ENCODE measurements at regions not wholly inside any gene's neighbourhood (a gene's known extent, or its start where the extent isn't known, plus 50 kb on each side); places are given as distances from the start of the nearest gene placed in this dataset.

DNA sequence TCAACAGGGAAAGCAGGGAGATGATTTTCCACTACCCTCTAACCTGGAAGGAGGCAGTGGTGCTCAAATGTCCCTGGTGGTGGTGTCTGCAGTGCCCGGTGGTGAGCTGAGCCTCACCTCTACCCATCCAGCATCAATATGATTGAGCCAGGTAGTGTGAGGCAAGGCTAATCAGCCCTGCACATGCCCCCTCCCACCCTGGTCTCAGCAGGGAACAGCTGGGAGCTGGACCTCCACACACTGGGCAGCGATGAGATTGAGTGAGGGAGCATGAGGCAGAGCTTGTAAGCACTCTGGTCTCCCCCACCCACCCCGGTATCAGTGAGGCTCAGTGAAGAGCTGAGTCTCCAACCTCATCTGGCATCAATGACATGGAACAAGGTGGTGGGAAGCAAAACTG lies 634.3 kb downstream of the PTPRU start:
- H3K27ac ChIP-seq = no peak overlapping the region
- ChIA-PET CTCF (interaction anchor here (0.6 to 0.7 kb wide), 2 partner anchors 319 to 506 kb away, joined by 4 read pairs; no protein-coding TSS in a partner anchor), POLR2A (ENCODE audit: low non-redundant PET) (no interaction called here)
- no peak for DNase-seq (ENCODE audit: low spot score)
- TF ChIP-seq, protein P1, sequence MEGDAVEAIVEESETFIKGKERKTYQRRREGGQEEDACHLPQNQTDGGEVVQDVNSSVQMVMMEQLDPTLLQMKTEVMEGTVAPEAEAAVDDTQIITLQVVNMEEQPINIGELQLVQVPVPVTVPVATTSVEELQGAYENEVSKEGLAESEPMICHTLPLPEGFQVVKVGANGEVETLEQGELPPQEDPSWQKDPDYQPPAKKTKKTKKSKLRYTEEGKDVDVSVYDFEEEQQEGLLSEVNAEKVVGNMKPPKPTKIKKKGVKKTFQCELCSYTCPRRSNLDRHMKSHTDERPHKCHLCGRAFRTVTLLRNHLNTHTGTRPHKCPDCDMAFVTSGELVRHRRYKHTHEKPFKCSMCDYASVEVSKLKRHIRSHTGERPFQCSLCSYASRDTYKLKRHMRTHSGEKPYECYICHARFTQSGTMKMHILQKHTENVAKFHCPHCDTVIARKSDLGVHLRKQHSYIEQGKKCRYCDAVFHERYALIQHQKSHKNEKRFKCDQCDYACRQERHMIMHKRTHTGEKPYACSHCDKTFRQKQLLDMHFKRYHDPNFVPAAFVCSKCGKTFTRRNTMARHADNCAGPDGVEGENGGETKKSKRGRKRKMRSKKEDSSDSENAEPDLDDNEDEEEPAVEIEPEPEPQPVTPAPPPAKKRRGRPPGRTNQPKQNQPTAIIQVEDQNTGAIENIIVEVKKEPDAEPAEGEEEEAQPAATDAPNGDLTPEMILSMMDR (conservative IDR thresholded peaks at IDR 0.05; ENCODE audit: low read depth) = no peak

DNA sequence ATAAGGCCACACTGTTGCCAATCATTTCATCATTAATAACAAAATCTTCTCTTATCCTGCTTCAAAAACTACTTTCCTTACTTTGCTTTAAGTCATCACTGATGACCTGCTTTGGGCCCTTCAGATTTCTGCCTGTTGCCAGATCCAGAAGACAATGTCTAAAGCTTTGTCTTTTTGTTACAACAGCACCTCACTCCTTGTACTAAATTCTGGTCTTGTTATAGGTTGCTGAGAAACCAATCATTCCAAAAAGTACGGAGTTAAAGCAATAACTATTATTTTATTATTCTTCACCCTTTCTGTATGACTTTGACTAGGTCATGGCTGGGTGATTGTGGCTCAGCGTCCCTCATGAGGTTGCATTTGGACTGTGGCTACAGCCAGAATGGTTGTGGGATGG lies 633.5 kb downstream of the PTPRU start:
- ChIA-PET POLR2A (ENCODE audit: low non-redundant PET) (no interaction called here), CTCF (no interaction called here)
- H3K27ac ChIP-seq = no peak overlapping the region
- no peak for DNase-seq (ENCODE audit: low spot score)
- TF ChIP-seq, protein P1 (conservative IDR thresholded peaks at IDR 0.05; ENCODE audit: low read depth) = no peak

DNA sequence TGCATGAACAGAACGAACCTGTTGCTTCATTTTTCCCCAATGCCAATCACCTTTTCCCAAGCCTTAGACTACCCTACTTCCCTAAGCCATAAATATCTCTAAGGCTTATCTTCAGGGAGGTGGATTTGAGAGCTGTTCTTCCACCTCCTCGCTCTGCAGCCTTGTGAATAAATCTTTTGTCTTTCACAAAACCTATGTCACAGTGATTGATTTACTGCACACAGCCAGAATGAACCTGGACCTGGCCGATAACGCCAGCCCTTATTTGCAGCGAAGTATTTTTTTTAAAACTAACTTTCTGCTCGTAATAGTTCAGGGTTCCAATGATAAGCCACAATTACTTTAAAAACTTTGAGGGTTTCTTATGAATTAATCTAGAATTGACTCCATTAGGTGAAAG lies 632.6 kb downstream of the PTPRU start:
- H3K27ac ChIP-seq = no peak overlapping the region
- CTCF ChIA-PET = no interaction called here
- POLR2A ChIA-PET (ENCODE audit: low non-redundant PET) = no interaction called here
- TF ChIP-seq, protein P1 (conservative IDR thresholded peaks at IDR 0.05; ENCODE audit: low read depth) = no peak
- DNase-seq (ENCODE audit: low spot score) = no peak

DNA sequence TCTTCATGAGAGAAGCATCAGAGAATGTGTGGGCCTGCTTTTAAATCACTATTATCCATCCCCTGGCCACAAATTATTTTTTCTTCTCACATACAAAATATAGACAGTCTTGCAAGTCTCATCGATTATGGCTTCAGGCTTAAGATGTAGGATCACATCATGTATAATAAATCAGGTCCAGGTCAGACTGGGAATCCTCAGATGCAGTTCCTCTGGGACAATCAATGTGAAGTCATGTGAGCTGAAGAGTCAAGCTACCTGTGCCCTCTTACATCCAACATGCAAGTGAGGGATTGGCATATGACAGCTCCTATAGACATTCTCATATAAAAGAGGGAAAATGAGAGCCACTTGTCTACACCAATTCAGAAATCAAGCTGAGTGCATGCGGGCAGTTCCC lies 631.8 kb downstream of the PTPRU start:
- H3K27ac ChIP-seq = no peak overlapping the region
- TF ChIP-seq, protein P1 (conservative IDR thresholded peaks at IDR 0.05; ENCODE audit: low read depth) = no peak
- CTCF ChIA-PET = no interaction called here
- POLR2A ChIA-PET (ENCODE audit: low non-redundant PET) = no interaction called here
- no peak for DNase-seq (ENCODE audit: low spot score)

DNA sequence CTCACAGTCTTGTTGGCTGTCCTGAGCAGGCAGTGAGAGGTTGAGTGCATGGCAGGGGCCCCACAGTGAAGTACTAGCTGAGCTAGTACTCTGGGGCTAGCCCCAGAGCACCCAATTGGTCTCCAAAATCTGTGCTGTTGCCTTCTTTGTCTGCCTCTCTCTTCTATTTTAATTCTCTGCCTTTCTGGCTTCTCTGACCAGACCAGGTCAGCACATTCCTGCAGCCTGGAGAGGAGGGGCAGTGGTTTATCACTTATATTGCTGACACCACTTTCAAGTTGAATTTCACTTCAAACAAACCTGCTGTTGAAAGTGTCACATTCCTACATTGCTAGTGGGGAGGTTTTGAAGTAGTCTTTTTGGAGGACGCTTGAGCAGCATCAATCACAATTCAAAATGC lies 628.7 kb downstream of the PTPRU start:
- TF ChIP-seq, protein P1 (conservative IDR thresholded peaks at IDR 0.05; ENCODE audit: low read depth) = no peak
- DNase-seq (ENCODE audit: low spot score) = no peak
- ChIA-PET POLR2A (ENCODE audit: low non-redundant PET) (no interaction called here), CTCF (interaction anchor here (0.9 kb wide), 1 partner anchor 72 kb away, joined by 3 read pairs; no protein-coding TSS in a partner anchor)
- H3K27ac ChIP-seq = no peak overlapping the region

DNA sequence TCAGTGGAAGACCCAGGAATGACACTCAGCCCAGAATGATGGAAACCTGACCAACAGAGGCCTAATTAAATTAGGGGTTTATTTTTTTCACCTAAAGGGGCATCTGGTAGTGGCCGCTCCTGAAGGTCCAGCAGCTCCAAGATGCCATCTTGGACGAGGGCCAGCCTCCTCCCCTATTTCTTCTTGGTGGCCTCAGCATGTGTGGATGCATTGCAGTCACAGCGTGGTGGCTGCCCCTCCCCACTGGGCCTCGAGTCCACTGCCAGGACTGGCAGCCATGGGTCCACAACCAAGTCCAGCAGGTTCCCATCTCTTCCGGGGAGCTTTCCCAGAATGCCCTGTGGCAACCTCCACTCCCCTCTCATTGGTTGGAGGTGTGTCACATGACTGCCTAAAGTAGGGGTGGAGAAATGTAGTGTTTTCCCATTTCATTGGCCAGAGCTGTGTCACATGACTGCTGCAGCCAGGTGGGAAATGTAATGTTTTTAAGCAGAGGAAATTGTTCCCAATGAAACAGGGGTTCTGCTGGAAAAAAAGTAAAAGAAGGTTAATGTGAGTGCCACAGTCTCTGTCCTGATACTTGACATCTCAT lies 628.2 kb downstream of the PTPRU start:
- ChIA-PET POLR2A (ENCODE audit: low non-redundant PET) (interaction anchor here (0.5 kb wide), 1 partner anchor 1370 kb away, joined by 3 read pairs; no protein-coding TSS in a partner anchor), CTCF (interaction anchor here (0.6 to 0.7 kb wide), 2 partner anchors 223 to 472 kb away, joined by 3 read pairs; no protein-coding TSS in a partner anchor)
- TF ChIP-seq, protein P1 (conservative IDR thresholded peaks at IDR 0.05; ENCODE audit: low read depth) = no peak
- DNase-seq (ENCODE audit: low spot score) = no peak
- no peak overlapping the region for H3K27ac ChIP-seq

All from RWPE1 (cell line).